HG03095 (cell line): ENCODE measurements at regions not wholly inside any gene's neighbourhood (a gene's known extent, or its start where the extent isn't known, plus 50 kb on each side); places are given as distances from the start of the nearest gene placed in this dataset.

Experiments
- ATAC-seq: cut with Tn5 transposase; IDR thresholded peaks from one replicate; pipeline ENCODE4 v1.9.1; 2021; ENCODE audit warnings: moderate library complexity; ENCODE audit not compliant: unreplicated experiment

GRCh38 chr15:35168464-35168863 lies 83.4 kb upstream of the NANOGP8 start:
- no peak for ATAC-seq

GRCh38 chr15:35167675-35168074 lies 82.6 kb upstream of the NANOGP8 start:
- no peak for ATAC-seq

GRCh38 chr15:35166730-35167359 lies 81.8 kb upstream of the NANOGP8 start:
- ATAC-seq = no peak

- no peak for ATAC-seq
These were observed 76.6 kb upstream of the NANOGP8 start for GRCh38 chr15:35161694-35162093.

GRCh38 chr15:35159170-35159569 lies 74.1 kb upstream of the NANOGP8 start:
- ATAC-seq = no peak

GRCh38 chr15:35151782-35152181 lies 66.7 kb upstream of the NANOGP8 start:
- no peak for ATAC-seq

GRCh38 chr15:35151381-35151780 lies 66.3 kb upstream of the NANOGP8 start:
- ATAC-seq = no peak

- ATAC-seq = no peak
These were observed 65.3 kb upstream of the NANOGP8 start for GRCh38 chr15:35150361-35150760.

GRCh38 chr15:35145336-35145735 lies 60.2 kb upstream of the NANOGP8 start:
- ATAC-seq = no peak

GRCh38 chr15:35142578-35142977 lies 57.5 kb upstream of the NANOGP8 start:
- ATAC-seq = no peak

GRCh38 chr15:35141743-35142471 lies 56.8 kb upstream of the NANOGP8 start:
- no peak for ATAC-seq

GRCh38 chr15:35139822-35140221 lies 54.7 kb upstream of the NANOGP8 start:
- ATAC-seq = no peak

GRCh38 chr15:35137190-35137574 lies 52.1 kb upstream of the NANOGP8 start:
- no peak for ATAC-seq

GRCh38 chr15:35136321-35137189 lies 51.5 kb upstream of the NANOGP8 start:
- peak; percentile 96 for ATAC-seq
